ENCODE measurements at regions not wholly inside any gene's neighbourhood (a gene's known extent, or its start where the extent isn't known, plus 50 kb on each side); places are given as distances from the start of the nearest gene placed in this dataset.
A peak's percentile ranks its signal among the peaks of the same experiment; 100 is the strongest.

DNA sequence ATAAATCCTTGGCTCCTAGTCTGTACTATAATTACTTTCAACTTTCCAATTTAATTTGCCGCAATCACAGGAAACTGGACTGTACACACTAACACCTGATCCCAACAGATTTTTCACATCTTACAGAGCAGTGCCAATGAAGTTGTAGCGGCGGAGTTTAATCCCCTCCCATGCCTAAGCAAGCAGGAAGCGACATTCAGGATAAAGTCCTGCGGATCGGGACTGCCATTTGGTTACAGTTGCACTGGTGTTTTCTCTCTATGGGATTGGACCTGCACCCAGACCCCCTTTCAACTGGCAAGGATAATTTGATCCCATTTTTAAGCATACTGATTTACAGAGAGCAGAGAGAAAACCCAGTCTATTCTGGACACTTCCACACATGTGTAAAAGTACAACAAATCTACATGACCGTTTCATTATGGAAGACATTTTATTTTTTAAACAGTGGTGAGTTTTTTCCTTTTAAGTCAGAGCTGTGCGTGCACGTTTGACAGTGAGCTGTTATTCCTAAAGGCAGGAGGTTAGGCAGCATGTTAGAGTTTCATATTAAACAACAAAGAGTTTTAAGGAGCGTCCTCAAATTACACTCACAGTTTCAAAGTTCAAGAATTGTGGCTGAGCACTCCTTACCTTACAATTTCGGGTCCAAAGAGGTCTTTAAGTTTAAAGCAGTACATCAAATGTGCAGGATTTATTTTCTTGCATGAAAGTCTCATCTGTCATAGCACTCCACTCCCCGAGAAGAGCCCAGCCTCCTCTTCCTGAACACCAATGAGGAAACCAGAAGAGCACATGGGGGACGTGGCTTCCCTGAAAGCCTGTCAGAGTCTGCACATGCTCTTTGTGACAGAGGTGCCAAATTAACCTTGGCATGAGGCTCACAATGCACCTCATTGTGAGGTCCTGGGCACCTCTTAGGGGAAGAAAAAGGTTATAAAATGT is 141.6 kb upstream of the RFC3 start:
- BruUV-seq (replicated peaks) = no TSS peak
- Histone ChIP-seq H3K4me3 (ENCODE audit: low read depth in 2 of 2, low read length in 2 of 2) (peak overlapping the region; percentile 41 to 62), H3K27me3 (ENCODE audit: control insufficient read depth, insufficient read depth, low read length) (no peaks in the 10 kb centered on the region), H3K9me3 (ENCODE audit: control insufficient read depth, insufficient read depth, low read depth, low read length) (no peaks in the 10 kb centered on the region), H3K27ac (ENCODE audit: low read length) (peak overlapping the region; percentile 48; the same call in 1 of the 2 replicates), H3K36me3 (ENCODE audit: control insufficient read depth, insufficient read depth, low read length) (no peaks in the 10 kb centered on the region), H3K4me1 (ENCODE audit: control insufficient read depth, insufficient read depth, low read length) (peaks cover 12% of the 10 kb centered on the region)
- DNase-seq (ENCODE audit: low read depth, low spot score) (no peak), ATAC-seq (peak; percentile 86)
- in situ Hi-C loops (cut with HindIII; ENCODE audit: low pct_unique_long_range_greater_than_20kb, low sequenced_read_pairs) (no loop called here), intact Hi-C loops (cut with micrococcal nuclease; ENCODE audit: unreplicated experiment) (no loop called here)
- ChIA-PET POLR2A (no interaction called here), CTCF (no interaction called here)
- TF ChIP-seq, protein P1, sequence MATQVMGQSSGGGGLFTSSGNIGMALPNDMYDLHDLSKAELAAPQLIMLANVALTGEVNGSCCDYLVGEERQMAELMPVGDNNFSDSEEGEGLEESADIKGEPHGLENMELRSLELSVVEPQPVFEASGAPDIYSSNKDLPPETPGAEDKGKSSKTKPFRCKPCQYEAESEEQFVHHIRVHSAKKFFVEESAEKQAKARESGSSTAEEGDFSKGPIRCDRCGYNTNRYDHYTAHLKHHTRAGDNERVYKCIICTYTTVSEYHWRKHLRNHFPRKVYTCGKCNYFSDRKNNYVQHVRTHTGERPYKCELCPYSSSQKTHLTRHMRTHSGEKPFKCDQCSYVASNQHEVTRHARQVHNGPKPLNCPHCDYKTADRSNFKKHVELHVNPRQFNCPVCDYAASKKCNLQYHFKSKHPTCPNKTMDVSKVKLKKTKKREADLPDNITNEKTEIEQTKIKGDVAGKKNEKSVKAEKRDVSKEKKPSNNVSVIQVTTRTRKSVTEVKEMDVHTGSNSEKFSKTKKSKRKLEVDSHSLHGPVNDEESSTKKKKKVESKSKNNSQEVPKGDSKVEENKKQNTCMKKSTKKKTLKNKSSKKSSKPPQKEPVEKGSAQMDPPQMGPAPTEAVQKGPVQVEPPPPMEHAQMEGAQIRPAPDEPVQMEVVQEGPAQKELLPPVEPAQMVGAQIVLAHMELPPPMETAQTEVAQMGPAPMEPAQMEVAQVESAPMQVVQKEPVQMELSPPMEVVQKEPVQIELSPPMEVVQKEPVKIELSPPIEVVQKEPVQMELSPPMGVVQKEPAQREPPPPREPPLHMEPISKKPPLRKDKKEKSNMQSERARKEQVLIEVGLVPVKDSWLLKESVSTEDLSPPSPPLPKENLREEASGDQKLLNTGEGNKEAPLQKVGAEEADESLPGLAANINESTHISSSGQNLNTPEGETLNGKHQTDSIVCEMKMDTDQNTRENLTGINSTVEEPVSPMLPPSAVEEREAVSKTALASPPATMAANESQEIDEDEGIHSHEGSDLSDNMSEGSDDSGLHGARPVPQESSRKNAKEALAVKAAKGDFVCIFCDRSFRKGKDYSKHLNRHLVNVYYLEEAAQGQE (IDR thresholded peaks at IDR 0.05; ENCODE audit: insufficient read depth in 1 of 2, low read depth in 2 of 2, low read length in 1 of 2) = no peak
- TF ChIP-seq POLR2AphosphoS5 (IDR thresholded peaks at IDR 0.05; ENCODE audit: low read depth, low read length) = no peak
- TF ChIP-seq TCF7L2 (IDR thresholded peaks at IDR 0.05; ENCODE audit: low read depth, low read length) = no peak
- TF ChIP-seq, protein P2, sequence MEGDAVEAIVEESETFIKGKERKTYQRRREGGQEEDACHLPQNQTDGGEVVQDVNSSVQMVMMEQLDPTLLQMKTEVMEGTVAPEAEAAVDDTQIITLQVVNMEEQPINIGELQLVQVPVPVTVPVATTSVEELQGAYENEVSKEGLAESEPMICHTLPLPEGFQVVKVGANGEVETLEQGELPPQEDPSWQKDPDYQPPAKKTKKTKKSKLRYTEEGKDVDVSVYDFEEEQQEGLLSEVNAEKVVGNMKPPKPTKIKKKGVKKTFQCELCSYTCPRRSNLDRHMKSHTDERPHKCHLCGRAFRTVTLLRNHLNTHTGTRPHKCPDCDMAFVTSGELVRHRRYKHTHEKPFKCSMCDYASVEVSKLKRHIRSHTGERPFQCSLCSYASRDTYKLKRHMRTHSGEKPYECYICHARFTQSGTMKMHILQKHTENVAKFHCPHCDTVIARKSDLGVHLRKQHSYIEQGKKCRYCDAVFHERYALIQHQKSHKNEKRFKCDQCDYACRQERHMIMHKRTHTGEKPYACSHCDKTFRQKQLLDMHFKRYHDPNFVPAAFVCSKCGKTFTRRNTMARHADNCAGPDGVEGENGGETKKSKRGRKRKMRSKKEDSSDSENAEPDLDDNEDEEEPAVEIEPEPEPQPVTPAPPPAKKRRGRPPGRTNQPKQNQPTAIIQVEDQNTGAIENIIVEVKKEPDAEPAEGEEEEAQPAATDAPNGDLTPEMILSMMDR (IDR thresholded peaks at IDR 0.05) = no peak
- no peak for TF ChIP-seq SIN3A (IDR thresholded peaks at IDR 0.05; ENCODE audit: borderline replicate concordance, insufficient read depth, low read depth, low read length)

DNA sequence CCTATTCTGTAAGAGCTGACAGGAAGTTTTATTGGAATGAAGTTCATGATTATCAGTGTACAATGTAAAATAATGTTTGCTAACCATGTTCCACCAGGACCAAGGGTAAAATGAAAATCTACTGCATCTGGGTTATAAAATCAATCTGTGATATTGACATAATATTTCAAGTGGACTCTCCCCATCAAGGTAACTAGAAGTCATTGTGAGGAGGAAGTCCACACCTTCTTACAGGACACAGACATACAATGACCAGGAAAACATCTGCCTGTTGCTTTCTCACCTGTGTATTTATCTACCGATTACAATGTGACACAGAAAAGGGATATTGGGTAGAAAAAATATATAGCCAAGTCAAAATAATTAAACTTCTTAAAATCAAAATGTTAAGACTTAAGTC is 140.7 kb upstream of the RFC3 start:
- ATAC-seq (no peak), DNase-seq (ENCODE audit: low read depth, low spot score) (no peak)
- Histone ChIP-seq H3K4me3 (ENCODE audit: low read depth in 2 of 2, low read length in 2 of 2) (no peak overlapping the region), H3K9me3 (ENCODE audit: control insufficient read depth, insufficient read depth, low read depth, low read length) (no peaks in the 10 kb centered on the region), H3K27me3 (ENCODE audit: control insufficient read depth, insufficient read depth, low read length) (no peaks in the 10 kb centered on the region), H3K4me1 (ENCODE audit: control insufficient read depth, insufficient read depth, low read length) (peaks cover 12% of the 10 kb centered on the region), H3K36me3 (ENCODE audit: control insufficient read depth, insufficient read depth, low read length) (no peaks in the 10 kb centered on the region), H3K27ac (ENCODE audit: low read length) (peak overlapping the region; percentile 29; the same call in 1 of the 2 replicates)
- POLR2A ChIA-PET = no interaction called here
- TF ChIP-seq, protein P1 (IDR thresholded peaks at IDR 0.05; ENCODE audit: insufficient read depth in 1 of 2, low read depth in 2 of 2, low read length in 1 of 2) = no peak
- no peak for TF ChIP-seq TCF7L2 (IDR thresholded peaks at IDR 0.05; ENCODE audit: low read depth, low read length)
- TF ChIP-seq, protein P2 (IDR thresholded peaks at IDR 0.05) = no peak
- TF ChIP-seq POLR2AphosphoS5 (IDR thresholded peaks at IDR 0.05; ENCODE audit: low read depth, low read length) = no peak
- no peak for TF ChIP-seq SIN3A (IDR thresholded peaks at IDR 0.05; ENCODE audit: borderline replicate concordance, insufficient read depth, low read depth, low read length)
- CTCF ChIA-PET = no interaction called here
- no TSS peak for BruUV-seq (replicated peaks)
- intact Hi-C loops (cut with micrococcal nuclease; ENCODE audit: unreplicated experiment) (no loop called here), in situ Hi-C loops (cut with HindIII; ENCODE audit: low pct_unique_long_range_greater_than_20kb, low sequenced_read_pairs) (no loop called here)

Data from Panc1 (cell line).